HCT116 (cell line): ENCODE measurements at regions not wholly inside any gene's neighbourhood (a gene's known extent, or its start where the extent isn't known, plus 50 kb on each side); places are given as distances from the start of the nearest gene placed in this dataset.

ENCODE experiments used
- ATAC-seq: fragments of 200-7000 bp; cut with Tn5 transposase; 2 replicates; pipeline ENCODE4 v1.9.1; 2020; ENCODE audit warnings: mild to moderate bottlenecking, moderate library complexity
- BruUV-seq: library from RNA; stranded (reverse); fragments of 400-500 nt; replicated peaks from 2 replicates; lab custom pipeline; 2021; lab: Mats Ljungman, UMichigan
- CTCF ChIA-PET: fragments of 300-600 bp; sonication (Branson Sonifier 250); formaldehyde crosslinking; loops from one replicate; lab custom pipeline; 2021; ENCODE audit warnings: antibody characterized with exemption; lab: Charles Lee
- POLR2A ChIA-PET: fragments of 300-600, 350-600 bp; sonication (Branson Sonifier 250); formaldehyde crosslinking; loops from one replicate; lab custom pipeline; 2021; ENCODE audit warnings: antibody characterized with exemption; lab: Charles Lee
- RAD21 ChIA-PET, 2 experiments: fragments of 300-600 bp; sonication (Branson Sonifier 250); formaldehyde crosslinking; loops; one replicate each; lab custom pipeline; 2023; ENCODE audit warnings: low total read pairs in 2 of 2; ENCODE audit not compliant: uncharacterized antibody in 2 of 2, unreplicated experiment in 2 of 2, low non-redundant PET in 1 of 2; lab: Charles Lee
- DNase-seq: peaks from one replicate; pipeline ENCODE4 v3.0.0-alpha.2; 2010; ENCODE audit warnings: low read depth, low spot score
- H2AFZ ChIP-seq: fragments of 200-600 bp; shearing (Covaris generic), sonication (generic); 2 replicates; pipeline ENCODE4 v1.6.1; 2017; ENCODE audit warnings: low read depth, mixed run types, mixed read lengths, antibody characterized with exemption, low read length; ENCODE audit not compliant: poor library complexity, severe bottlenecking
- H3K27ac ChIP-seq: 2 replicates; pipeline ENCODE4 v1.5.1; 2012; ENCODE audit warnings: low read depth, low read length
- H3K27me3 ChIP-seq: fragments of 200-600 bp; sonication (generic); 2 replicates; pipeline ENCODE4 v1.6.1; 2016; ENCODE audit warnings: mixed run types, low read length, mixed read lengths; ENCODE audit not compliant: insufficient read depth
- H3K36me3 ChIP-seq, 2 experiments: fragments of 200-500 bp in 1 of 2; fragments of 200-600 bp in 1 of 2; sonication (Bioruptor generic) in 1 of 2; sonication (generic) in 1 of 2; 2 replicates each; pipeline versions ENCODE4 v1.5.1 to v1.6.1; 2014 to 2016; ENCODE audit warnings: low read length in 2 of 2, inconsistent platforms in 1 of 2, mixed read lengths in 1 of 2, mixed run types in 1 of 2; ENCODE audit not compliant: insufficient read depth in 2 of 2, control insufficient read depth in 1 of 2
- H3K4me1 ChIP-seq, 2 experiments: fragments of 200-600 bp in 1 of 2; sonication (generic) in 1 of 2; 2 replicates each; pipeline versions ENCODE4 v1.5.1 to v1.6.1; 2012 to 2017; ENCODE audit warnings: low read length in 2 of 2, inconsistent platforms in 1 of 2, mild to moderate bottlenecking in 1 of 2, mixed read lengths in 1 of 2, mixed run types in 1 of 2, moderate library complexity in 1 of 2; ENCODE audit not compliant: insufficient read depth in 2 of 2, control insufficient read depth in 1 of 2
- H3K4me2 ChIP-seq: fragments of 200-600 bp; sonication (generic); 2 replicates; pipeline ENCODE4 v1.6.1; 2017; ENCODE audit warnings: mixed run types, low read length, mixed read lengths
- H3K4me3 ChIP-seq, 2 experiments: fragments of 200-600 bp in 1 of 2; sonication (generic) in 1 of 2; replicated peaks in 1 of 2; 2 replicates each; pipeline ENCODE4 v1.5.1; 2011 to 2016; ENCODE audit warnings: low read length in 2 of 2, control low read depth in 1 of 2, low read depth in 1 of 2, mild to moderate bottlenecking in 1 of 2, mixed read lengths in 1 of 2, mixed run types in 1 of 2
- H3K79me2 ChIP-seq: fragments of 200-600 bp; sonication (generic); 2 replicates; pipeline ENCODE4 v1.6.1; 2017; ENCODE audit warnings: mild to moderate bottlenecking, mixed run types, low read length, moderate library complexity, mixed read lengths; ENCODE audit not compliant: insufficient read depth
- H3K9ac ChIP-seq: fragments of 200-600 bp; sonication (generic); 2 replicates; pipeline ENCODE4 v1.6.1; 2016; ENCODE audit warnings: low read length, mixed read lengths
- H3K9me2 ChIP-seq: fragments of 200-600 bp; sonication (generic), shearing (Covaris generic); 2 replicates; pipeline ENCODE4 v1.6.1; 2017; ENCODE audit warnings: mixed run types, mild to moderate bottlenecking, moderate library complexity; ENCODE audit not compliant: insufficient read depth
- H3K9me3 ChIP-seq, 2 experiments: fragments of 200-500 bp in 1 of 2; fragments of 200-600 bp in 1 of 2; sonication (Bioruptor generic) in 1 of 2; sonication (generic) in 1 of 2; 2 replicates each; pipeline ENCODE4 v1.6.1; 2014 to 2017; ENCODE audit warnings: low read length in 2 of 2, mixed read lengths in 2 of 2, inconsistent platforms in 1 of 2, low read depth in 1 of 2, mild to moderate bottlenecking in 1 of 2, mixed run types in 1 of 2, moderate library complexity in 1 of 2; ENCODE audit not compliant: control insufficient read depth in 1 of 2, insufficient read depth in 1 of 2
- H4K20me1 ChIP-seq: fragments of 200-600 bp; sonication (generic), shearing (Covaris generic); 2 replicates; pipeline ENCODE4 v1.6.1; 2017; ENCODE audit warnings: mixed run types, mild to moderate bottlenecking, moderate library complexity; ENCODE audit not compliant: insufficient read depth
- CTCF ChIP-seq, 3 experiments: fragments of 200-600 bp in 1 of 3; sonication (generic) in 1 of 3; IDR thresholded peaks in 2 of 3; conservative IDR thresholded peaks in 1 of 3; 2 replicates each; pipeline ENCODE4 v1.5.1; 2012 to 2017; ENCODE audit warnings: low read depth in 2 of 3, low read length in 2 of 3, antibody characterized with exemption in 1 of 3, borderline replicate concordance in 1 of 3, control low read depth in 1 of 3, mild to moderate bottlenecking in 1 of 3, mixed read lengths in 1 of 3, mixed run types in 1 of 3, moderate library complexity in 1 of 3; ENCODE audit not compliant: insufficient read depth in 1 of 3
- EGR1 ChIP-seq: IDR thresholded peaks from 2 replicates; pipeline ENCODE4 v1.6.1; 2012; ENCODE audit warnings: low read depth
- EZH2 ChIP-seq: fragments of 200-600 bp; sonication (generic); IDR thresholded peaks from 2 replicates; pipeline ENCODE4 v1.6.1; 2017; ENCODE audit warnings: antibody characterized with exemption, mixed run types
- EZH2phosphoT487 ChIP-seq: fragments of 200-600 bp; IDR thresholded peaks from 2 replicates; pipeline ENCODE4 v1.6.1; 2018; ENCODE audit warnings: antibody characterized with exemption, borderline replicate concordance
- FOSL1 ChIP-seq: IDR thresholded peaks from 2 replicates; pipeline ENCODE4 v1.6.1; 2012; ENCODE audit warnings: low read depth
- JUND ChIP-seq: IDR thresholded peaks from 2 replicates; pipeline ENCODE4 v1.6.1; 2012
- POLR2A ChIP-seq: IDR thresholded peaks from 2 replicates; pipeline ENCODE4 v1.7.0; 2011; ENCODE audit warnings: borderline replicate concordance; ENCODE audit not compliant: insufficient read depth, insufficient read length; ENCODE audit errors: extremely low read depth
- POLR2AphosphoS5 ChIP-seq: IDR thresholded peaks from 2 replicates; pipeline ENCODE4 v1.6.1; 2011; ENCODE audit warnings: mild to moderate bottlenecking, low read depth, low read length, moderate library complexity
- SIN3A ChIP-seq: IDR thresholded peaks from 2 replicates; pipeline ENCODE4 v1.6.1; 2012; ENCODE audit warnings: low read depth
- SP1 ChIP-seq: IDR thresholded peaks from 2 replicates; pipeline ENCODE4 v1.6.1; 2012; ENCODE audit warnings: low read depth
- TCF7L2 ChIP-seq: IDR thresholded peaks from 2 replicates; pipeline ENCODE4 v1.7.0; 2011; ENCODE audit warnings: borderline replicate concordance, inconsistent platforms; ENCODE audit not compliant: insufficient read depth, insufficient read length; ENCODE audit errors: extremely low read depth
- ZBTB33 ChIP-seq: IDR thresholded peaks from 2 replicates; pipeline ENCODE4 v1.6.1; 2011; ENCODE audit warnings: mild to moderate bottlenecking, low read length, moderate library complexity; ENCODE audit not compliant: insufficient replicate concordance; ENCODE audit errors: extremely low read depth
- ZFX ChIP-seq: fragments of 450-650 bp; IDR thresholded peaks from 2 replicates; pipeline ENCODE4 v1.6.1; 2017
- intact Hi-C: fragments of 100-400 bp; cut with micrococcal nuclease; formaldehyde crosslinking; loops from 2 replicates; pipeline ENCODE4 v1.10.0; 2022

GRCh38 chr14:65864984-65865383 lies 452.5 kb downstream of the FUT8 start:
- H4K20me1 ChIP-seq, result no peaks in the 10 kb centered on the region
- H3K27me3 ChIP-seq, result peaks cover 15% of the 10 kb centered on the region; the same call in 1 of the 2 replicates
- intact Hi-C loops, result no loop called here
- POLR2A ChIA-PET, result no interaction called here
- H3K79me2 ChIP-seq, result no peaks in the 10 kb centered on the region
- DNase-seq, result no peak
- no peak overlapping the region for H2AFZ ChIP-seq
- no peak for ATAC-seq
- H3K9me3 ChIP-seq, result no peaks in the 10 kb centered on the region
- H3K36me3 ChIP-seq, result no peaks in the 10 kb centered on the region
- TF ChIP-seq CTCF (IDR thresholded peaks at IDR 0.05 in 2 of 3, conservative IDR thresholded peaks at IDR 0.05 in 1 of 3; ENCODE audit: borderline replicate concordance in 1 of 3, insufficient read depth in 1 of 3, low read depth in 2 of 3, low read length in 2 of 3) (no peak), FOSL1 (no peak), TCF7L2 (no peak), EGR1 (no peak), JUND (no peak), SIN3A (no peak), EZH2phosphoT487 (no peak), POLR2A (no peak), EZH2 (no peak), POLR2AphosphoS5 (no peak), SP1 (no peak), ZFX (no peak), ZBTB33 (no peak)
- TF ChIP-seq, all 23 proteins: peak for 0
- Histone ChIP-seq H3K4me2 (no peak overlapping the region), H3K4me3 (no peak overlapping the region), H3K9me2 (no peaks in the 10 kb centered on the region), H3K4me1 (no peaks in the 10 kb centered on the region), H3K27ac (no peak overlapping the region), H3K9ac (no peak overlapping the region)
- CTCF ChIA-PET, result no interaction called here
- RAD21 ChIA-PET, result no interaction called here
- no TSS peak for BruUV-seq
